Ascending aorta (tissue), 2 donors: ENCODE measurements at regions not wholly inside any gene's neighbourhood (a gene's known extent, or its start where the extent isn't known, plus 50 kb on each side); places are given as distances from the start of the nearest gene placed in this dataset.

Experiments used
- DNase-seq, 2 donors: peaks; one replicate each; pipeline ENCODE4 v3.0.0-alpha.2; 2019; ENCODE audit warnings: low spot score in 2 of 2
- H3K27ac ChIP-seq, 2 donors: fragments of 200-600 bp; sonication (generic); one replicate each; pipeline ENCODE4 v1.5.1; 2016 to 2017; ENCODE audit warnings: mild to moderate bottlenecking in 1 of 2
- H3K27me3 ChIP-seq: fragments of 200-600 bp; sonication (generic); one replicate; pipeline ENCODE4 v1.5.1; 2017
- H3K36me3 ChIP-seq, 2 donors: fragments of 200-600 bp; sonication (generic); one replicate each; pipeline ENCODE4 v1.5.1; 2016
- H3K4me1 ChIP-seq, 2 donors: fragments of 200-600 bp; sonication (generic); one replicate each; pipeline ENCODE4 v1.5.1; 2016 to 2017; ENCODE audit warnings: mild to moderate bottlenecking in 1 of 2
- H3K4me3 ChIP-seq, 2 donors: fragments of 200-600 bp; sonication (generic); one replicate each; pipeline ENCODE4 v1.5.1; 2016 to 2017; ENCODE audit warnings: mild to moderate bottlenecking in 1 of 2
- H3K9me3 ChIP-seq, 2 donors: fragments of 200-600 bp; sonication (generic); one replicate each; pipeline ENCODE4 v1.5.1; 2016
- intact Hi-C: fragments of 100-400 bp; cut with DNase I; formaldehyde crosslinking; loops from one replicate; pipeline ENCODE4 v1.15.1; 2023
- TF ChIP-seq, protein P1 (sequence below), 3 experiments: fragments of 200-600 bp in 2 of 3; fragments of 450-650 bp in 1 of 3; sonication (generic) in 2 of 3; IDR thresholded peaks; one replicate each; pipeline ENCODE4 v1.5.1; 2016 to 2019; ENCODE audit warnings: antibody characterized with exemption in 3 of 3, mild to moderate bottlenecking in 1 of 3, moderate library complexity in 1 of 3

DNA sequence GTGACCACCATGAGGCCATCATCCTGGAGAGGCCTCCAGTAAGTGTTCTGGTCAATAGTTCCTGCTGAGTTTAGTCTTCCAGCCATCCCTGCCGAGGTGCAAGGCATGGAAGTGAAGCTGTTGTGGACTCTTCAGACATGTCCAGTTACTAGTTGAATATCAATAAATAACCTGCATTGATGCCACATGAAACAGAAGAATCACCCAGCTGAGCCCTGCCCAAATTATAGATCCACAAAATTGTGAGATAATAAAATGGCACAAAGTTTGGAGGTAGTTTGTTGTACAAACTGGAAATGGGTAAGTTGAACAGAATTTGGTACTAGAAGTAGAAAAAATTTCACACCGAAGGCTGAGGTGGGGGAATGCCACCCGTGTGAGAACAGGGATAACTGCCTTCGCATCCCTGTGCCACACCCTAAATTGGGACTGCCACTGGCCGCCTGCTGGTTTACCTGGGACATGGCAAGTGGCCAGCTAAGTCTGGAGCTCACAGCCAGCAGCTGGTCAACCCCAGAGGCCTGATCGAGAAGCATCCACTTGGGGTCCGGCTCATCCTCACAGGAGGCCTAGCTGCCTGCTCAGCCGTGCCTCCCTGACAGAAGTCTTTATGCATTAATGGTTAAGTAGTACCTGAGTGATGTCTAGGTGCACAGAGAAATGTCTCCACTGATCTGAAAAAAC is 184.5 kb downstream of the SPRY1 start:
- Histone ChIP-seq H3K4me1 (peaks cover 0 to 2% of the 10 kb centered on the region in 2 donors), H3K9me3 (peaks cover 6 to 9% of the 10 kb centered on the region in 2 donors), H3K27me3 (no peaks in the 10 kb centered on the region), H3K4me3 (no peak overlapping the region), H3K36me3 (no peaks in the 10 kb centered on the region), H3K27ac (no peak overlapping the region)
- intact Hi-C loops: no loop called here
- TF ChIP-seq, protein P1, sequence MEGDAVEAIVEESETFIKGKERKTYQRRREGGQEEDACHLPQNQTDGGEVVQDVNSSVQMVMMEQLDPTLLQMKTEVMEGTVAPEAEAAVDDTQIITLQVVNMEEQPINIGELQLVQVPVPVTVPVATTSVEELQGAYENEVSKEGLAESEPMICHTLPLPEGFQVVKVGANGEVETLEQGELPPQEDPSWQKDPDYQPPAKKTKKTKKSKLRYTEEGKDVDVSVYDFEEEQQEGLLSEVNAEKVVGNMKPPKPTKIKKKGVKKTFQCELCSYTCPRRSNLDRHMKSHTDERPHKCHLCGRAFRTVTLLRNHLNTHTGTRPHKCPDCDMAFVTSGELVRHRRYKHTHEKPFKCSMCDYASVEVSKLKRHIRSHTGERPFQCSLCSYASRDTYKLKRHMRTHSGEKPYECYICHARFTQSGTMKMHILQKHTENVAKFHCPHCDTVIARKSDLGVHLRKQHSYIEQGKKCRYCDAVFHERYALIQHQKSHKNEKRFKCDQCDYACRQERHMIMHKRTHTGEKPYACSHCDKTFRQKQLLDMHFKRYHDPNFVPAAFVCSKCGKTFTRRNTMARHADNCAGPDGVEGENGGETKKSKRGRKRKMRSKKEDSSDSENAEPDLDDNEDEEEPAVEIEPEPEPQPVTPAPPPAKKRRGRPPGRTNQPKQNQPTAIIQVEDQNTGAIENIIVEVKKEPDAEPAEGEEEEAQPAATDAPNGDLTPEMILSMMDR (IDR thresholded peaks at IDR 0.05): no peak
- DNase-seq: no peak

DNA sequence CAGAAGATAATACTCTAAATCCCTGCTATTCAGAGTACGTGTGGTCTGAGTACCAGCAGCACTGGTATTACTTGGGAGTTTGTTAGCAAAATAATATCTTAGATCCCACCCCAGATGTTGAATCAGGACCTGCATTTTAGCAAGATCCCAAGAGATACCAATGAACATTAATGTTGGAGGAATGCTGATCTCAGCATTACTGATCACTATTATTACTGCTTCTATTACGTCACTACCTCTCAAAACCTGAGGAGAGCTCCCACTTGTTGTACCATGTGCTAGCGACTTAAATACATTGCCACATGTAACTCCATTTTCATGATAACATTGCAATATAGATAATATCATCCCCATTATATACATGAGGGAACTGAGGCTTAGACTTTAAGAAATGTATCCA is 185.2 kb downstream of the SPRY1 start:
- Histone ChIP-seq H3K36me3 (no peaks in the 10 kb centered on the region), H3K9me3 (peaks cover 6 to 9% of the 10 kb centered on the region in 2 donors), H3K27ac (no peak overlapping the region), H3K4me1 (peaks cover 0 to 2% of the 10 kb centered on the region in 2 donors), H3K27me3 (no peaks in the 10 kb centered on the region), H3K4me3 (no peak overlapping the region)
- intact Hi-C loops: no loop called here
- no peak for DNase-seq
- TF ChIP-seq, protein P1 (IDR thresholded peaks at IDR 0.05): no peak

DNA sequence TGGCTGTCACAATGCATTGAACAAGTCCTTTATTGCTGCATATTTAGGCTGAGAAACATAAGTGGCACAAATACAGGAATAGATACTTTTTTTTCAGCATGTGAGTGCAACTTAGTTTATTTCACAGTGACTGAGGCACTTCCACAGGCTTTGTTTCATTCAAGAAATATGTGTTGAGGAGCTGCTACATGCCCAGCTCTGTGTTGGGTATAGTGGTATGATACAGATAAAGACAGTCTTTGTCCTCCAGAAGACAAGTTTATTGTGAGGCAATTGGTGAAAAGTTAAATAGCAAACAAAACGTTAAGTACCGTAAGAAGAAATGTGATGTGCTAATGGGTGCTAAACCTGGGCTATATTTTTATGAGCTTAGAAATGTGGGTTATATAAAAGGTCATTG is 186.4 kb downstream of the SPRY1 start:
- Histone ChIP-seq H3K9me3 (peaks cover 6 to 9% of the 10 kb centered on the region in 2 donors), H3K4me3 (no peak overlapping the region), H3K27me3 (no peaks in the 10 kb centered on the region), H3K27ac (no peak overlapping the region), H3K4me1 (peaks cover 0 to 3% of the 10 kb centered on the region in 2 donors), H3K36me3 (no peaks in the 10 kb centered on the region)
- intact Hi-C loops: no loop called here
- no peak for DNase-seq
- TF ChIP-seq, protein P1 (IDR thresholded peaks at IDR 0.05): no peak

DNA sequence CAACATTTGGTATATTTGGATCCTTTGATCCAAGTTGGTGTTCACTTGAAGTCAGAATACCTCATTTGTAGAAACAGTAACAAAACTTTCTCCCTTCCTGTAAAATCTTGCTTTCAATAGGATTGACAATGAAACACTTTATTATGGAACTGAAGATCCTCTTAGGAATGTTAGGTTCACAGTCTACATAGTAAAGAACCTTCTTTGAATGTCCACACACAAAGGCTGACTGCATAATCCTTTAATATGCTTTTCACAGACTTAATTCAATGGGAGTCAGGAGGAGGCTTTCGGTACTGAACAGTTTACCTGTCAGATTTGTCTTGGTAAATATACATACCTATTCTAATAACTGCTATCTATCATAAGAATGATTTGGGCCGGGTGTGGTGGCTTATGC is 188.5 kb downstream of the SPRY1 start:
- Histone ChIP-seq H3K9me3 (peaks cover 6 to 9% of the 10 kb centered on the region in 2 donors), H3K36me3 (no peaks in the 10 kb centered on the region), H3K4me1 (peaks cover 0 to 6% of the 10 kb centered on the region in 2 donors), H3K27ac (no peak overlapping the region), H3K27me3 (no peaks in the 10 kb centered on the region), H3K4me3 (no peak overlapping the region)
- no peak for DNase-seq
- intact Hi-C loops: no loop called here
- TF ChIP-seq, protein P1 (IDR thresholded peaks at IDR 0.05): no peak

DNA sequence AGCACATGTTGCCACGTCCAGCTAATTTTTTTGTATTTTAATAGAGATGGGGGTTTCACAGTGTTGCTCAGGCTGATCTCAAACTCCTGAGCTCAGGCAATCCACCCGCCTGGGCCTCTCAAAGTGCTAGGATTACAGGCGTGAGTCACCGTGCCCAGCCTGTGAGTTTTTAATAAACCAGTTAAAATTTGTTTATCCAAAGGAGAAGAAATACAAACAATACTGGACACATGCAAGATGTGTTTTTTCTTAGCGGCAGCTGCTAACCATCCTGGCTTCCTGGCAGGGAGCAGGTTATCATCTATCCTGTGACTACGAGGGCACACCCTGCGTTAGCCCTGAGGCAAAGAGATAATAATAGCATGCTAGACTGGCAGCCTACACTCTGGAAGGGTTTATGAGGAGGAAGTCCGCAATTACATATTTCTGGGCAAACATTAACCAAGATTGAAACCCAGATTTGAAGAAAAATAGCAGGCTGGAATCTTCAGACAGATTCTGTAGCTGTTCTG is 191.4 kb downstream of the SPRY1 start:
- Histone ChIP-seq H3K27me3 (no peaks in the 10 kb centered on the region), H3K4me1 (peaks cover 0 to 6% of the 10 kb centered on the region in 2 donors), H3K27ac (peak overlapping the region; percentile 80 to 84), H3K4me3 (no peak overlapping the region), H3K9me3 (no peaks in the 10 kb centered on the region), H3K36me3 (no peaks in the 10 kb centered on the region)
- intact Hi-C loops: no loop called here
- TF ChIP-seq, protein P1 (IDR thresholded peaks at IDR 0.05): no peak
- DNase-seq: peak; percentile 12 to 69
